ENCODE measurements at regions not wholly inside any gene's neighbourhood (a gene's known extent, or its start where the extent isn't known, plus 50 kb on each side); places are given as distances from the start of the nearest gene placed in this dataset.

DNA sequence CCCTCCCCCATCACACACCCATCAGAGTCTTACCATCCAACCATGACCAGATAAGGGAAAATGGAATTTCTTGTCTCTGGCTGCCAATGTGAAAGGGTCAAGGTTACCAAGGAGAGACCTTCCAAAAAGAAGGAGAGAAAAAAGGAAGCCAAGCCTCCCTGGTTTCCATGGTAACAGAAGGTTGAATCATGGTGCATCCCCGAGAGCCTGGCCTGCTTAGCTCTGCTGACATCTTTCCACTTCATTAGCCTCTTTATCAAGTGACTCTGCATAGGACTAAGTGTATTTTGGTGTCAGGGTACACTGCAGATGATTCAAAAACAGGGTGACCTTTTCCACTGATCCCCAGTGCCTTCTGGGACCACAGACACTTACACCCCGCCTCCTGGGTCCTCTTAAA, 225.7 kb upstream of the PPP2R3A start:
- WGBS, 2 donors: 48 to 69% methylated on average over 2 of the region's 2 CpGs
- Histone ChIP-seq H3K27me3 (no peaks in the 10 kb centered on the region), H3K9me3 (no peaks in the 10 kb centered on the region), H3K36me3 (ENCODE audit: low read depth, missing control alignments) (no peaks in the 10 kb centered on the region), H3K27ac (no peak overlapping the region), H3K4me1 (no peaks in the 10 kb centered on the region), H3K4me3 (no peak overlapping the region)
- TF ChIP-seq POLR2A (IDR thresholded peaks at IDR 0.05): no peak
- TF ChIP-seq, protein P1, sequence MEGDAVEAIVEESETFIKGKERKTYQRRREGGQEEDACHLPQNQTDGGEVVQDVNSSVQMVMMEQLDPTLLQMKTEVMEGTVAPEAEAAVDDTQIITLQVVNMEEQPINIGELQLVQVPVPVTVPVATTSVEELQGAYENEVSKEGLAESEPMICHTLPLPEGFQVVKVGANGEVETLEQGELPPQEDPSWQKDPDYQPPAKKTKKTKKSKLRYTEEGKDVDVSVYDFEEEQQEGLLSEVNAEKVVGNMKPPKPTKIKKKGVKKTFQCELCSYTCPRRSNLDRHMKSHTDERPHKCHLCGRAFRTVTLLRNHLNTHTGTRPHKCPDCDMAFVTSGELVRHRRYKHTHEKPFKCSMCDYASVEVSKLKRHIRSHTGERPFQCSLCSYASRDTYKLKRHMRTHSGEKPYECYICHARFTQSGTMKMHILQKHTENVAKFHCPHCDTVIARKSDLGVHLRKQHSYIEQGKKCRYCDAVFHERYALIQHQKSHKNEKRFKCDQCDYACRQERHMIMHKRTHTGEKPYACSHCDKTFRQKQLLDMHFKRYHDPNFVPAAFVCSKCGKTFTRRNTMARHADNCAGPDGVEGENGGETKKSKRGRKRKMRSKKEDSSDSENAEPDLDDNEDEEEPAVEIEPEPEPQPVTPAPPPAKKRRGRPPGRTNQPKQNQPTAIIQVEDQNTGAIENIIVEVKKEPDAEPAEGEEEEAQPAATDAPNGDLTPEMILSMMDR (IDR thresholded peaks at IDR 0.05): no peak
- DNase-seq: no peak
- intact Hi-C loops (cut with DNase I; ENCODE audit: low total_unique reads): no loop called here

DNA sequence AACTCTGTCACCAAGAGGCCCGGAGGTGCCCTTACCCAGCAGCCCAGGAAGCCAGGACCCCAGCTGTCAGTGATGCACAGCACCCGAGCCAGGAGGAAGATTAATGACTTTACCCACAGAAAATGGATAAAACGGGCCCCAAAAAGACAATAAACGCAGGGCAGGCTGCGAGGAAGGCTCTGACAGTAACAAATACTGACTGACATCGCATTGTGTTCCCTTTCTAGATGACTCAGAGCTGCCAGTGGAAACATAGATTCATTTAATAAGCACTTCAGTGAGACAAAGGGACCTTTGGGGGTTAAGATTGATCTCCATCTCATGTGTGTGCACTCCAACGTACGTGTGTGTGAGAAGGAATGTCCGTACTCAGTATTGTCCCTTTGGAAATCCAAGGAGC, 225.3 kb upstream of the PPP2R3A start:
- intact Hi-C loops (cut with DNase I; ENCODE audit: low total_unique reads): no loop called here
- H3K9me3 ChIP-seq: no peaks in the 10 kb centered on the region
- DNase-seq: no peak
- no peaks in the 10 kb centered on the region for H3K27me3 ChIP-seq
- H3K27ac ChIP-seq: no peak overlapping the region
- TF ChIP-seq, protein P1 (IDR thresholded peaks at IDR 0.05): no peak
- TF ChIP-seq POLR2A (IDR thresholded peaks at IDR 0.05): no peak
- no peaks in the 10 kb centered on the region for H3K36me3 ChIP-seq (ENCODE audit: low read depth, missing control alignments)
- no peak overlapping the region for H3K4me3 ChIP-seq
- WGBS, 2 donors: 65 to 69% methylated on average over 9 of the region's 9 CpGs
- no peaks in the 10 kb centered on the region for H3K4me1 ChIP-seq

DNA sequence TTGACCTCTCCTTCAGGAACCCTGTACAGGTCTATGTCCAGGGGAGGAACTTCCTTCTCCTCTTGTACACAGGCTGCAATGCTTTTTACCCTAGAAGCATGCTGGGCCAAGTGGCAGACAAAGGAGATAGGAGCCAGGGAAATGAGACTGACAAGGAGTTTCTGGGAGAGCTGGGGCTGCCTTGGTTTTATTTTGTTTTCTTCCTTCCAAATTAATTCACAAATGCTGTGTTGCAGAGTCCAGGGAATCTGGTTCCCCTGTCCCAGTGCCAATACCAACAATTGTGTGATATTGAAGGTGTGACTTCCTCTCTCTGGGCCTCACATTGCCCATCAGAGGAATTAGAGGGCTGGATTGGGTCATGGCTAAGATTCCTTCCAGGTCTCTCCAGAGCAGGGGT, 224.8 kb upstream of the PPP2R3A start:
- intact Hi-C loops (cut with DNase I; ENCODE audit: low total_unique reads): no loop called here
- Histone ChIP-seq H3K9me3 (no peaks in the 10 kb centered on the region), H3K27ac (no peak overlapping the region), H3K27me3 (no peaks in the 10 kb centered on the region), H3K4me3 (no peak overlapping the region), H3K36me3 (ENCODE audit: low read depth, missing control alignments) (no peaks in the 10 kb centered on the region), H3K4me1 (no peaks in the 10 kb centered on the region)
- TF ChIP-seq, protein P1 (IDR thresholded peaks at IDR 0.05): no peak
- TF ChIP-seq POLR2A (IDR thresholded peaks at IDR 0.05): no peak
- DNase-seq: no peak

DNA sequence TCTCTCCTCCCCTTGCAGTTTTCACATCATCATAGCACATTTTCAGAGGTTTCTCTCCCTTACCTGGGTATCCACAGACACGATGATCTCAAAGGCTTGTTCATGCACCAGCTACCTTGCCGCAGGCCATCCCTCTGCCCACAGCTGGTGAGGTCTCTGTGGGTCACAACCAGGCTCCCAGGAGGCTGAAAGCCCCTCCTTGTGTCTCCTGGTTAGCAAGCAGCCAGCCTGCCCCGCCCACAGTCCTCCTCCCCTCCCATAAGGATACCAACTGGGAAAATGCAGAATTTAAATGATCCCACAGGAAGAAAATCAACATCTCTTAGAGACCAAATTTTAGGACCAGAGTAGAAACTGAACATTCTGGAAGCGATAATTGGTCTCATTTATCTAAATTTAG, 213.5 kb upstream of the PPP2R3A start:
- TF ChIP-seq, protein P1 (IDR thresholded peaks at IDR 0.05): no peak
- no peak for TF ChIP-seq POLR2A (IDR thresholded peaks at IDR 0.05)
- WGBS, 2 donors: 79 to 89% methylated on average over 3 to 4 of the region's 4 CpGs
- H3K27me3 ChIP-seq: no peaks in the 10 kb centered on the region
- no peaks in the 10 kb centered on the region for H3K4me1 ChIP-seq
- H3K4me3 ChIP-seq: no peak overlapping the region
- no peaks in the 10 kb centered on the region for H3K36me3 ChIP-seq (ENCODE audit: low read depth, missing control alignments)
- intact Hi-C loops (cut with DNase I; ENCODE audit: low total_unique reads): no loop called here
- no peaks in the 10 kb centered on the region for H3K9me3 ChIP-seq
- H3K27ac ChIP-seq: no peak overlapping the region
- no peak for DNase-seq

DNA sequence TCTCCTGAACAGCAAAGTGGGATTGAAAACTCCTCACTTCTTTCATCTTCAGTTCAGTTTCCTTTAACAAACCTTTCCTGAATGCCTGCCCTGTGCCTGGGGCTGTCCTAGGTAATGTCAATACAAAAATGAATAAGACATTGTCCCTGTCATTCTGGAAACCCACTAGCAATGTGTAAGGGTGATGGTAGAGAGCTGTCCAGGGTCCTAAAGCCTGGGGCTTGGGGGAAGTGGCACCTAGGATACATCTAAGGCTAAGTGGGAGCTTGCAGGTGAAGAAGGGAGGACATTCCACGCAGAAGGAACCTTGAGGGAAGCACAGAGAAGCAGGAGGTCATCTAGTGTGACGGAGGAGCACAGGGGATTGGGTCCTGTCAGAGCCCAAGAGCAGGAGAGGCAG, 212.7 kb upstream of the PPP2R3A start:
- Histone ChIP-seq H3K4me3 (no peak overlapping the region), H3K36me3 (ENCODE audit: low read depth, missing control alignments) (no peaks in the 10 kb centered on the region), H3K27me3 (no peaks in the 10 kb centered on the region), H3K4me1 (no peaks in the 10 kb centered on the region), H3K27ac (no peak overlapping the region), H3K9me3 (no peaks in the 10 kb centered on the region)
- WGBS, 2 donors: 72 to 77% methylated on average over 2 of the region's 2 CpGs
- TF ChIP-seq, protein P1 (IDR thresholded peaks at IDR 0.05): no peak
- no peak for TF ChIP-seq POLR2A (IDR thresholded peaks at IDR 0.05)
- intact Hi-C loops (cut with DNase I; ENCODE audit: low total_unique reads): no loop called here
- no peak for DNase-seq
